ENCODE measurements at regions not wholly inside any gene's neighbourhood (a gene's known extent, or its start where the extent isn't known, plus 50 kb on each side); places are given as distances from the start of the nearest gene placed in this dataset.
A peak's percentile ranks its signal among the peaks of the same experiment; 100 is the strongest.

GRCh38 chr6:8513174-8513573, 77.8 kb upstream of the SLC35B3 start:
- TF ChIP-seq, protein P1, sequence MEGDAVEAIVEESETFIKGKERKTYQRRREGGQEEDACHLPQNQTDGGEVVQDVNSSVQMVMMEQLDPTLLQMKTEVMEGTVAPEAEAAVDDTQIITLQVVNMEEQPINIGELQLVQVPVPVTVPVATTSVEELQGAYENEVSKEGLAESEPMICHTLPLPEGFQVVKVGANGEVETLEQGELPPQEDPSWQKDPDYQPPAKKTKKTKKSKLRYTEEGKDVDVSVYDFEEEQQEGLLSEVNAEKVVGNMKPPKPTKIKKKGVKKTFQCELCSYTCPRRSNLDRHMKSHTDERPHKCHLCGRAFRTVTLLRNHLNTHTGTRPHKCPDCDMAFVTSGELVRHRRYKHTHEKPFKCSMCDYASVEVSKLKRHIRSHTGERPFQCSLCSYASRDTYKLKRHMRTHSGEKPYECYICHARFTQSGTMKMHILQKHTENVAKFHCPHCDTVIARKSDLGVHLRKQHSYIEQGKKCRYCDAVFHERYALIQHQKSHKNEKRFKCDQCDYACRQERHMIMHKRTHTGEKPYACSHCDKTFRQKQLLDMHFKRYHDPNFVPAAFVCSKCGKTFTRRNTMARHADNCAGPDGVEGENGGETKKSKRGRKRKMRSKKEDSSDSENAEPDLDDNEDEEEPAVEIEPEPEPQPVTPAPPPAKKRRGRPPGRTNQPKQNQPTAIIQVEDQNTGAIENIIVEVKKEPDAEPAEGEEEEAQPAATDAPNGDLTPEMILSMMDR (IDR thresholded peaks at IDR 0.05; ENCODE audit: low read depth, low read length), result no peak
- Histone ChIP-seq H3K4me1 (ENCODE audit: low read depth) (no peaks in the 10 kb centered on the region), H3K27ac (no peak overlapping the region), H3K4me3 (no peak overlapping the region), H3K9me3 (ENCODE audit: low read depth) (no peaks in the 10 kb centered on the region), H3K36me3 (no peaks in the 10 kb centered on the region), H3K27me3 (no peaks in the 10 kb centered on the region)
- DNase-seq (ENCODE audit: low read depth in 1 of 2, low spot score in 1 of 2), result no peak

GRCh38 chr6:8507286-8507685, 71.9 kb upstream of the SLC35B3 start:
- no peaks in the 10 kb centered on the region for H3K27me3 ChIP-seq
- H3K27ac ChIP-seq, result no peak overlapping the region
- H3K9me3 ChIP-seq (ENCODE audit: low read depth), result no peaks in the 10 kb centered on the region
- H3K4me1 ChIP-seq (ENCODE audit: low read depth), result no peaks in the 10 kb centered on the region
- no peaks in the 10 kb centered on the region for H3K36me3 ChIP-seq
- DNase-seq (ENCODE audit: low read depth in 1 of 2, low spot score in 1 of 2), result no peak
- H3K4me3 ChIP-seq, result no peak overlapping the region
- TF ChIP-seq, protein P1 (IDR thresholded peaks at IDR 0.05; ENCODE audit: low read depth, low read length), result no peak

DNA sequence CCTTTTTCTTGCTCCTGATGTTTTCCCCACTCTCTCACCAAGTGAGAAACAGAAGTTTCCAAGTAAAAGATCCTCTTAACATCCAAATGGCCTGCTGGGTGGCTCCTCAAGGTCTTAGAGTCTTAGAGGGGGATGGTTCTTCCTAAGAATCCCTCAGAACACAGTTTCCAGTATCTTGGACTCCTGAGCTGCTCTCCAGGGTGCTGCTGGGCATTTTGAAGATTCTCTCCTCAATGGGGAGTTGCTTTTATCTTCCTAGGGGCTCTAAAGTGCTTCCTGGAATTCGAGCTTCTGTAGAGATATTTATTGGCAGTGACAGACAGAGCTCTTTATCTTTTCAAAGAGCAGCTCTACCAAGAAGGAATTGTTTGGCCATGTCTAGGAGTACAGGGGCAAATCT, 70.8 kb upstream of the SLC35B3 start:
- peak in 1 of 2 donors; percentile 42 for DNase-seq (ENCODE audit: low read depth in 1 of 2, low spot score in 1 of 2)
- TF ChIP-seq, protein P1 (IDR thresholded peaks at IDR 0.05; ENCODE audit: low read depth, low read length), result no peak
- no peaks in the 10 kb centered on the region for H3K27me3 ChIP-seq

GRCh38 chr6:8499540-8499939, 64.2 kb upstream of the SLC35B3 start:
- Histone ChIP-seq H3K9me3 (ENCODE audit: low read depth) (no peaks in the 10 kb centered on the region), H3K27me3 (no peaks in the 10 kb centered on the region), H3K27ac (no peak overlapping the region), H3K4me3 (no peak overlapping the region), H3K36me3 (no peaks in the 10 kb centered on the region), H3K4me1 (ENCODE audit: low read depth) (no peaks in the 10 kb centered on the region)
- peak; percentile 1 to 9 for DNase-seq (ENCODE audit: low read depth in 1 of 2, low spot score in 1 of 2)
- TF ChIP-seq, protein P1 (IDR thresholded peaks at IDR 0.05; ENCODE audit: low read depth, low read length), result no peak

More for the DNA sequence above, 70.8 kb upstream of the SLC35B3 start:
- no peaks in the 10 kb centered on the region for H3K36me3 ChIP-seq
- H3K4me3 ChIP-seq, result no peak overlapping the region
- no peaks in the 10 kb centered on the region for H3K9me3 ChIP-seq (ENCODE audit: low read depth)
- H3K27ac ChIP-seq, result no peak overlapping the region
- H3K4me1 ChIP-seq (ENCODE audit: low read depth), result no peaks in the 10 kb centered on the region

DNA sequence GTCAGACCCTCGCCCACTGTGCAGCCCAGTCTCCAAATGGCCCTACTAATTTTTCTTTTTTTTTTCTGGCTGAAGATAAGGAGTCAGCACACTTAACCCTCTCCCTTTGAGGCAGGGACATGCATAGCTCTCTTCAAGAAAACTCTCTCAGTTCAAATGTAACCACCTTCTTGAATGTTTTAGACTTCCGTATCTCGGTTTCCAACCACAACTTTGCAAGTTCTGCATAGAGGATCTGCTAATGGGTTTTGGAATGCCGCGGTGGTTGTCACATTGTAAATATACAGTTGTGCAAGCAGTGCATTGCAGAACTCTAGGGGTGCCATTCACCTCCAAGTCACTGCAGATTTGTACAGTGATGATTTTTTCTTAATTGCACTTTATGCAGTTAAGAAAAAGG, 59.4 kb upstream of the SLC35B3 start:
- Histone ChIP-seq H3K27me3 (no peaks in the 10 kb centered on the region), H3K4me1 (ENCODE audit: low read depth) (no peaks in the 10 kb centered on the region), H3K36me3 (no peaks in the 10 kb centered on the region), H3K9me3 (ENCODE audit: low read depth) (no peaks in the 10 kb centered on the region), H3K4me3 (no peak overlapping the region), H3K27ac (no peak overlapping the region)
- TF ChIP-seq, protein P1 (IDR thresholded peaks at IDR 0.05; ENCODE audit: low read depth, low read length), result no peak
- no peak for DNase-seq (ENCODE audit: low read depth in 1 of 2, low spot score in 1 of 2)
